ENCODE measurements at regions not wholly inside any gene's neighbourhood (a gene's known extent, or its start where the extent isn't known, plus 50 kb on each side); places are given as distances from the start of the nearest gene placed in this dataset.

GRCh38 chr1:235027076-235027861 is 101.4 kb downstream of the TOMM20 start:
- no peak for DNase-seq (ENCODE audit: low read depth, low spot score)

GRCh38 chr1:235025422-235025984 is 103.1 kb downstream of the TOMM20 start:
- DNase-seq (ENCODE audit: low read depth, low spot score): no peak

DNA sequence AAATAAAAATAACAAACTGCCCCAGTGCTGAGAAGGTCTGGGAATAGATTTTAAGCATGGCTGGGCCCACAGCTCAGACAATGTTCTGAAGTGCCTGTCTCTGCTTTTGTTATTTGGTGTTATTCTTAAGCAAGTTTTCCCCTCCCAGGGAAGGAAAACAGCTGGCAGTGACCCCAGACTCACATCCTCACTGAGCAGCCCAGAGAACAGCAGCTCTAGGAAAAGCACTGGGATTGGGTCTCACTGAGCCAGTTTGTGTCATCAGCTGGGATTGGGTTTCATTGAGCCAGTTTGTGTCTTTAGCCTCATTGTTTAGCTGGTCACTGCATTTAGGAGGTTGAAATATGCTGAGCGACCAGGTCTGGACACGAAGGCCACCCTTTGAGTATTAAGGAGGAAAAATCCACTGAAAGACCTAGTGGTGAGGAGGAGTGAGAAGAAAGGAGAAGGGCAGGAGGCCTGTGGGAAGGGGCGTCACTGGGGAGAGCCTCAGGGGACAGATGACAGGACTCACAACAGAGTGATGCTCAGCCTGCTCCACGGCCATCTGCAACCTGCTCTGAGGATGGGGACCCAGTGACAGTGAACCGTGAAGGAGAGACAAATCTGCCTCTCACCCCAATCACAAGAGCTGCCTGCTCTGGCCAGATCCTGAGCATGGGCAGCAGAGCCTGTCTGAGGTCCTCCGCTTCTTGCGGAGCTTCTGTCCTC is 103.8 kb downstream of the TOMM20 start:
- peak; percentile 56 for DNase-seq (ENCODE audit: low read depth, low spot score)

- no peak for DNase-seq (ENCODE audit: low read depth, low spot score)
Observed at GRCh38 chr1:235023711-235024439, 104.8 kb downstream of the TOMM20 start.

DNA sequence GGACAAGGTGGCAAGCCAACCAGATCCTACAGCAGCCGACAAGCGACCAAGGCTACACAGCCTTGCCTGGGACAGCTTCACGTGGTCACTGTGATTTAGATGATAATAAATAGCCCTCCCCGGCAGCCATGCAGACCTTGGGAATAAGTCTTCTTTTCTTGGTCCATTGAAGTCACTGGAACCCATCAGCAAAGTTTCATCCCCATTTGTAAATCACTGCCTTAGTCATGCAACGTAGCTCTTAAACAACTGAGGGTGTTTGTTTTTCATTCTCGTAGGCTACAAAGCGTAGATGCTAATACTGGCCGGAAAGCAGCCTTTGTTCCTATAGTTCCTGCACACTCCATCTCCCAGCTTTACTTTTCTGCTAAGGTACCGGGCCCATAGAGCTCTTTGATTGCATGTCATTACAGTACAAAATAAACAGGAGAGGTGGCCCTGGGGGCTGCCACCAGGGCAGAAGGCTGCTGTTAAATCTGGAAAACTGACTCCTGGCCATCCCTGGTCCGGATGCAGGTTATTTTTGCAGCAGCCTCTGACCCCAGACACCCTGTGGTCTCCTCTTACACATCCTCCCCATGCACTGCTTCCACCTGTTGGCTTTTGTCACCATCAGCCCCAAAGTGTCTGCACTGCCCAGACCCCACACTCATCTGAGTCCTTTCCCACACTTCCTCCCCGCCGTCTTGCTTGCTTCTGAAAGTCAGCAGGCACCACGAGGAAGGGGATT is 105.5 kb downstream of the TOMM20 start:
- peak; percentile 39 for DNase-seq (ENCODE audit: low read depth, low spot score)

DNA sequence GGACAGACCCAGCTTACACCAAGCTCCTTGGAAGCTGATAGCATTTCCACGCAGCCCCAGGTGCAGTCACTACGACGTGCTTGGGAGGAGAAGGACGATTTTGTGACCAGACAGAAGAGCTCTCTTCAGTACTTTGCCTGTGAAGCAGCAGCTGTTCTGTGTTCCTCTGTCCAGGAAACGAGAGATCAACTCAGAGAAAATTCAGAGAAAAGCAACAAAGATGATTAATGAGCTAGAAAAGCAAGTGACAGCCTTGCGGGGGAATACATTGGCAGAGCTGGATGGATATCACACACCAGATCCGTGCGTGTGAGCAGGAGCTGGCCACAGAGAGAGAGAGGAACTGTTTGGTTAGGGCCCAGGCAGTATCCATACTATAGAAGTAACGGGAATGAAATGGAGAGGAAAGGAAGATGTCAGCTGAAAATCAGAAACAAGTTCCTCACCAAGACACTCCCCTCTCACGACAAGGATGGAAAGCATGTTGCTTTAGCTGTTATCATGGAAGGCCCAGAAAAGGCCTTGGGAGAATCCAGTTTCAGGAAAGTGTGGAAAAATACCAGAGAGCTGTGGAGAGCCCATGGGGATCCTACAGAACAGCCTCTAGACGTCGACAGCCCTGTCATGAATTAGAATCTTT is 106.2 kb downstream of the TOMM20 start:
- no peak for DNase-seq (ENCODE audit: low read depth, low spot score)

- no peak for DNase-seq (ENCODE audit: low read depth, low spot score)
Observed at GRCh38 chr1:235021815-235022214, 106.8 kb downstream of the TOMM20 start.

GRCh38 chr1:235021321-235021720 is 107.3 kb downstream of the TOMM20 start:
- no peak for DNase-seq (ENCODE audit: low read depth, low spot score)

GRCh38 chr1:235019961-235020360 is 108.7 kb downstream of the TOMM20 start:
- DNase-seq (ENCODE audit: low read depth, low spot score): no peak

- DNase-seq (ENCODE audit: low read depth, low spot score): no peak
Observed at GRCh38 chr1:235019471-235019870, 109.2 kb downstream of the TOMM20 start.

DNA sequence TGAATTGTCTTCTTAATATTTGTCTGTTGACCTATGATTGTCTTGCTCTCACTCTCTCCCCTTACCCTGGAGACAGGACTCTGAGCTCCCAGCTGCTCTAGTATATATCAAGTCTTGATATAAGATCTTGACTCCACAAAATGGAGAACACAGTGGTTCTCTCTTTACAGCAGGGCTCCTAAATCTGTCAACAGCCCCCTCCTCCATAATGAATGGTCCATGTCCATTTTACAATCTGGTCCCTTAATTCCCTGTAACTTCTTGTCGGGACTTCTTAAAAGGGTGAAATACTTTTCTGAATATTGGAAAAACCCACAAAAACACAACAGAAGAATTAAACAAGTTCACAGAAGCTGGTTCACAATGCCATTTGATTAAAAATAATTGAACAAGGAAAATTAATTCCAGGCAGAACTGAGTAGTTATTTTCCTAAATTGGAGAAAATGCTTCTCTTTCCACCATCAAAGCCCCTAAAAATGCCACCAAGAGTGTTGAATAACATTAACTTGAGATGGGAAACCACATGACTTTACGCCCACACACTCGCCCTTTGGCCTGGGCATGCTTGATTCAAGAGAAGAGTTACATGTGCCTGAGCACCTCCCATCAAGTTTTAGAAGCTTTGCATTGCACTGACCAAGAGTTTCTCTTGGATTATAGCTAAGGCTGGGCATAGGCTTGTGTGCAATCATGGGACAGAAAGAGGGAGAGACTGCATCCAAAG is 109.8 kb downstream of the TOMM20 start:
- DNase-seq (ENCODE audit: low read depth, low spot score): no peak

DNA sequence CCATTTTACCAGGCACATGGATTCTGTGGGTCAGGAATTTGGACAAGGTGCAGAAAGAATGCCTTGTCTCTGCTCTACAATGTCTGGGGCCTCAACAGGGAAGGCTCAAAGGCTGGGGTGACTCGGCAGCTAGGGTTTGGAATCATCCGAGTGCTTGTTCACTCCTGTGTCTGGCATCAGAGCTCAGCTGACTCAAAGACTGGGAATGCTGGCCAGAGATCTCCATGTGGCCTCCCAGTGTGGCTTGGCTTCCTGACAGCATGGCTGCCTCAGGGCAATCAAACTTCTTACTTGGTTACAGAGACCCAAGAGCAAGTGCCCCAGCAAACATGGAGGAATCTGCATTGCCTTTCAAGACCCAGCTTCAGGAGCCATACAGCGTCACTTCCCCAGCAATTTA is 110.5 kb downstream of the TOMM20 start:
- DNase-seq (ENCODE audit: low read depth, low spot score): peak; percentile 74

DNA sequence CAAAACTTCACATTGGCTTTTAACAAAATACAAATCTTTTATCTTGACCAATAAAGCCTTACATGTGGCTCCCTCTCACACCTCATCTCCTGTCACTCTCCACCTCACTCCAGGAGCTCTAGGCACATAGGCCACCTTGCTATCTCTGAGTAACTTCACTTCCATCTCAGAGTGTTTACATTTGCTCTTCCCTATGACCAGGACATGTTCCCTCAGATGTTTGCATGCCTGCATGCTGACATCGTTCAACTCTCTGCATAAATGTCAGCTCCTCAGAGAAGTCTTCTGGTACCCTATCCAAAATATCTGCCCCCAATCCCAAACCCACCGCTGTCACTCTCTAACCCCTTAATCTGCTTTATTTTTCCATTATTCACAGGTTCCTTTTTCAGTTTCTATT is 110.9 kb downstream of the TOMM20 start:
- DNase-seq (ENCODE audit: low read depth, low spot score): no peak

GRCh38 chr1:235017191-235017590 is 111.4 kb downstream of the TOMM20 start:
- DNase-seq (ENCODE audit: low read depth, low spot score): no peak

DNA sequence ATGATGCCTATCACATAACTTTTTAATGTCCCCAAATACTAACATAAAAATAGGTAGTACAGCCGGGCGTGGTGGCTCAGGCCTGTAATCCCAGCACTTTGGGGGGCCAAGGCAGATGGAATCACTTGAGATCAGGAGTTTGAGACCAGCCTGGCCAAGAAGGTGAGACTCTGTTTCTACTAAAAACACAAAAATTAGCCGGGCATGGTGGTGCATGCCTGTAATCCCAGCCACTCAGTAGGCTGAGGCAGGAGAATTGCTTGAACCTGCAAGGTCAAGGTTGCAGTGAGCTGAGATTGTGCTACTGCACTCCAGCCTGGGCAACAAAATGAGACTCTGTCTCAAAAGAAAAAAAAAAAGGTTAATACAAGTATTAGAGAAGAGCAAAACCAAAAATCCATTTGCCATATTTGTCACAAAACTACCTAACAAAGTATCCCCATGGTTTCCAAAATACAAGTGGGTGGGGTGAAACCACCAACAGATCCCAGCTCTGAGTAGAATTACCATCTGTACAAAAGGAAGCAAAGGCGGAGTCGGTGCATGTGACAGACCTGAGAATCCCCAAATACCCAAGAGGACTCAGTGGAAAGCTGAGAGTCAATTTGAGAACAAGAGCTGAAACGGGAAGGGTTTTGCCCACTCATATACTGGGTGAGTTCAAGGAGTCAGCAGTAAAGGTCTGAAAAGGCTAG is 113.2 kb downstream of the TOMM20 start:
- DNase-seq (ENCODE audit: low read depth, low spot score): no peak

DNA sequence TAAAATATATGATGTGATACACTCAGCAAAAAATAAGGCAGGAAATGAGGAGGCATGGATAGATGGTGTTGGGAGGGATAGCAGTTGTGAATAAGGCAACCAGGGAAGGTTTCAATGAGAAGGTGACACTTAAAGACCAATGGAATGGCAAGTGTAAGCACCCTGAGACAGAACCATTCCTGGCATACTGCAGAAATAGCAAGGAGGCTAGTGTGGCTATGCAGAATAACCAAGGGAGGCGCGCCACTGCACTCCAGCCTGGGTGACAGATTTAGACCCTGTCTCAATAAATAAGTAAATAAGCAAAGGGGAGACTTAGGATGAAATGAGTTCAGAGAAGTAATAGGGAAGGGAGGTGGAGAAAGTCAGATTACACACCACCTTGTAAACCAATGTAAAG is 113.9 kb downstream of the TOMM20 start:
- DNase-seq (ENCODE audit: low read depth, low spot score): no peak

- DNase-seq (ENCODE audit: low read depth, low spot score): no peak
Observed at GRCh38 chr1:235013512-235013911, 115.1 kb downstream of the TOMM20 start.

- no peak for DNase-seq (ENCODE audit: low read depth, low spot score)
Observed at GRCh38 chr1:235012436-235013210, 116.0 kb downstream of the TOMM20 start.
